NCI-H2081 (cell line): ENCODE measurements at regions not wholly inside any gene's neighbourhood (a gene's known extent, or its start where the extent isn't known, plus 50 kb on each side); places are given as distances from the start of the nearest gene placed in this dataset.

ENCODE experiments used
- DNase-seq, 2 experiments: peaks; one replicate each; lab custom pipeline; 2025; lab: John Stamatoyannopoulos, UW

DNA sequence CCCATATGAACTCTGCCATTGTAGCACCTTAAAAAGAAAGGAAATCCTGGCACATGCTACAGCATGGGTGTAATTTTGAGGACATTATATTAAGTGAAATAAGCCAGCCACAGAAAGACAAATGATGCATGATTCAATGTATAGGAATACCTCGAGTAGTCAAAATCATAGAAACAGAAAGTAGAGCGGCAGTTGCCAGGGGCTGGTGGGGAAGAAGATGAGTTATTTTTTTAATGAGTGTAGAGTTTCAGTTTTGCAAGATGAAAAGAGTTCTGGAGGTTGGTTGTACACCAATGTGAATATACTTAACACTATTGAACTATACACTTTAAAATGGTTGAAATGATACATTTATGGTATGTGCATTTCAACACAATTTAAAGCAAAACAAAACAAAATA lies 133.0 kb downstream of the ZDHHC21 start:
- no peak for DNase-seq

DNA sequence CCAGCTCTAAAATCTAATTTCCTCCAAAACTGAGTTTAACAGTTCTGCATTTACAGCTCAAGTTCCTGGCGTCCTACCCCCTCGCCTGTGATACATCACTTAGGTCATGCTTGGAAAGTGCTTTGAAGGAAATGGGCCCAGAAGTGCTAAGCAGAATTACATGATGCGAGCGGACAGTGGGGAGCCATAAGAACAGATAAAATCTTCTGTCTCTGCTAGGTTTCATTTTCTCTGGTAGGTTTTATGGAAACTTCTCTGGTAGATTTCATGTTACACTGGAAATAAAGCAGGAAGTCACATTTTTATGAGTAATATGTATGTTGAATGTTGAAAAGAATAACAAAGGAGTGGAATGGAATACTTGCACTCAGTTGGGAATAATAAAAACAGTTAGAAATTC lies 138.3 kb downstream of the ZDHHC21 start:
- DNase-seq = no peak

DNA sequence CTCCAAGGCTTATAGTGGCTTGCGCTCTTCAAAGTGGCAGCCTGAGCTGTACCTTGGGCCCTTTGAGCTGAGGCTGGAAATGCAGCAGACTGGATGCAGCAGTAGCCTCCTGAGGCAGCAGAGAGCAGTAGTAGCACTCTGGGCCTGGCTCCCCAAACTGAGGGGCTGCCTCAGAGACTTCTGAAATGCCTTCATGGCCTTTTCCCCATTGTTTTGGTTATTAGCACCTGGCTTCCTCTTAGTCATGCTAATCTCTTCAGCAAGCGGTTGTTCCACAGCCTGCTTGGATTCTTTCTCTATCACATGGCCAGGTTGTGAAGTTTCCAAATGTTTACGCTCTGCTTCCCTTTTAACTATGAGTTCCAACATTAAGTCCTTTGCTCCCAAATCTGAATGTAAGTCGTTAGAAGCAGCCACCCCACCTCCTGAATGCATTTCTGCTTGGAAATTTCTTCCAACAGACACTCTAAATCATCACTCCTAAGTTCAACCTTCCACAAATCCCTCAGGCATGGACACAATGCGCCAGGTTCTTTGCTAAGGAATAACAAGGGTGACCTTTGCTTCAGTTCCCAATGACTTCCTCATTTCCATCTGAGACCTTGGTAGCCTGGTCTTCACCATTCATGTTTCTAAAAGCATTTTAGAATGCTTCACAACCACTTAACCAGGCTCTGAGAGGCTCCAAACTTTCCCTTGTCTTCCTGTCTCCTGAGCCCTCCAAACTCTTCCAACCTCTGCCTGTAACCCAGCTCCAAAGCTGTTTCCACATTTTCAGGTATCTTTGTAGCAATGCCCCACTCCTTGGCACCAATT lies 145.8 kb downstream of the ZDHHC21 start:
- DNase-seq = no peak

DNA sequence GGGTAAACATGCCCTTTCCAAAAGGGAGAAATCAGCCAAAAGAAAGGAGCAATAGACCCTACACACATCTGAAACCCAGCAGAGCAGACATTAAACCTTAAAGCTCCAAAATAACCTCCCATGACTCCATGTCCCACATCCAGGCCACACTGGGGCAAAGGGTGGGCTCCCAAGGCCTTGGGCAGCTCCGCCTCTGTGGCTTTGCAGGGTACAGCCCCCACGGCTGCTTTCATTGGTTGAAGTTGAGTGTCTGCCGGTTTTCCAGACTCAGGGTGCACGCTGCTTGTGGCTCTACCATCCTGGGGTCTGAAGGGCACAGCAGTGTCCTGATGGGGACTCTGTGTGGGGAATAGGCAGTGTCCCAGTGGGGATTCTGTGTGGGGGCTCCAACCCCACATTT lies 146.5 kb downstream of the ZDHHC21 start:
- DNase-seq = no peak

DNA sequence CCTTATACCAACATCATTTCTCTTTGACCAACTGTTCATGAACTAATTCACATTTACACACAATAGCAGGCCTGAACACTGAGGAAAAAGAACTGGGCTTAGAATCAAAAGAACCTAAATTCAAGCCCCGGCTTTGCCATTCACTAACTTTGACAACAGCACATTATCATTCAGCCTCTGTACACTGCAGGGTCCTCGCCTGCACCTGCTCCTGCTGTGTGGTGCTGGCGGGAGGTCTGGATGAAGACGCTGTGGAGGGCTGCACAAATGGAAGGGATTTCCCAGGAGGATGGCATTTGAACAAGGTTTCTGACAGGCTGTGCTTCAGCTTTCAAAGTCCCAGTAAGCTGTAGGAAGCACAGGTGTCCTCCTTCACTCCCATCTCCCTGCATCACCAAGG lies 151.2 kb downstream of the ZDHHC21 start:
- peak; percentile 90 to 98 for DNase-seq

DNA sequence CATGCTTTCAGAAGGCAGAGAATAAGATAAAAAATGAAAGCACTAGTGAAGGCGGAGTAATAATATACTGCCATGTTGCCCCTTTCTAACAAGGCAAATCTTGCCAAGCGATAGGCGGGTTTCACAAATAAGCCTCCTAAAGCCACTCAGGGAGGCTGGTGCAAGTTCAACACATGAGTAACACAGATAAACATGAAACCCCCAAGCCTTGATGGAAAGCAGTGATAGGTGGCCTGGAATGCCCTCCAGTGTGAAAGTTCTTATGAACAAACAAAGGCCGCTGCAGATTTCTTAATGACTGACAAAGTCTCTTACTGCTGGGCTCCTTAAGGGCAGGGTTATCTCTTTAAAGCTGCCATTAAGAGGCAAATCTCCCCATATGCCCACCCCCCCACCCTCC lies 154.7 kb downstream of the ZDHHC21 start:
- DNase-seq = no peak

DNA sequence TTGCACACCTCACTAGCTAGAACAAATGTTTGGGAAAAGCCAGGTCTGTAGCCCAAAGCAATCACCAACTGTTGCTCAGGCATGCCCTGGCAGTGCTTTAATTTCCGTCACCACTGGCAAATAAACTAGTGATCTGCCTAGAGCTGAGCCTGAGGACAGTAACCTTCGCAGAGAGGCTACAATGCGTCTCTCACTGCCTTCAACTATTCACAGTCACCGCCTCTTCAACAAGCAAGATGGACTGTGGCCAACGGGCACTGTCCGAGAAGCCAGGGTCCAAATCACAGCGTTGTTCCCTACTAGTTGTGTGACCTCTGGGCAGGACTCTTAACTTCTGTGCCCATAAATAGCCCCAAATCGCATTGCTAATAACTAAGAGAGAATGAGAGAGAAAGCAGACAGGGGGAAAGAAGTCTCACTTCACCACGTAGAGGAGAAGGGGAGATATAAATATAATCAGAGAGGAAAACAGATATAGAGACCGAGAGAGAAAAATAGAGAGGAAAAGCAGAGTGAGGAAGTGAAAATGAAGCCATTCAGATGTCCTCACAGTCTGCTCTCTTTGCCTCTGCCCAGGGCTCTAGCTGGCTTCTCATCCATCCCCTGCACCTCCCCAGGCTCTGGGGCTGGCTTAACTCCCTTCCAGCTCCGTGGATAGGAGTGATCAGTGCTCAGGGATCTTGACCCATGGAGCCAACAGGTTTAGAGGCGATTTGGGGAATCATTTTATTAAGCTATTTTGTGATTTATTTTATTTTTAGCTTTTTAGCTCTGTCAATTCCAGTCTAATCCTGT lies 157.9 kb downstream of the ZDHHC21 start:
- DNase-seq = no peak

DNA sequence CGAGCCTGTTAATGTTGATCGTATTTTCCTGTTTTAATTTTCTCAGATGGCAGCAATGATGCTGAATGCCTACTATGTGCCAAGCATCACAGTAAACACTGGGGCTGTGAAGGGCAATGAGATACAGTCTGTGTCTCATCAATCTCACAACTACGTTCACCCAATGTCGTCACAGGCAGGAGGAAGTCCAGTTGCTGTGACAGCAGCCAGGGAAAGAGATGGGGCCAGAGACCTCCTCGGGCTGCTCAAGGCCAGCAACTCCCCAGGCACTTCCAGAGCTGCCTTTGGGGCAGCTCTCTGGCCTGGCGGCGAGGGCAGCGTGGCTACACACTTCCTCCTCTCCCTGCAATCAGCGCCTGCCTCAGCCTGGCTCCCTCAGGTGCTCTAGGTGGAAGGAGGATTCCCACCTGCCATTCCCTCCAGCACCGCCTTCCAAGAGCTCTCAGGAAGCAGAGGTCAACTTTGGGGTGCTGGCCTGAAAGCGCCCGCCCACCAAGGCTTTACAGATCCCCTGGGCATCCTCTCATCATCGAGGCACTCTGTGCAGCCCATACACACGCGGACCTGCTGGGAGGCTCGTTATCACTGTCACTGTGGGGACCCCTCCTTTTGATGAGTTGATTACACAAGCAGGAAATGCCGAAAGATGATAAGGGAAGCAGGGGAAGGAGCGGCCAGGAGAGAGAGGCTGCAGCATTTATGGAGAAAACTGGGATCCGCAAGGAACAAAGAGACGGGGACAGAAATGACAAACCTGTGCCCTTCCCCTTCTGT lies 159.2 kb downstream of the ZDHHC21 start:
- peak in 1 of 2 experiments; percentile 64 for DNase-seq

DNA sequence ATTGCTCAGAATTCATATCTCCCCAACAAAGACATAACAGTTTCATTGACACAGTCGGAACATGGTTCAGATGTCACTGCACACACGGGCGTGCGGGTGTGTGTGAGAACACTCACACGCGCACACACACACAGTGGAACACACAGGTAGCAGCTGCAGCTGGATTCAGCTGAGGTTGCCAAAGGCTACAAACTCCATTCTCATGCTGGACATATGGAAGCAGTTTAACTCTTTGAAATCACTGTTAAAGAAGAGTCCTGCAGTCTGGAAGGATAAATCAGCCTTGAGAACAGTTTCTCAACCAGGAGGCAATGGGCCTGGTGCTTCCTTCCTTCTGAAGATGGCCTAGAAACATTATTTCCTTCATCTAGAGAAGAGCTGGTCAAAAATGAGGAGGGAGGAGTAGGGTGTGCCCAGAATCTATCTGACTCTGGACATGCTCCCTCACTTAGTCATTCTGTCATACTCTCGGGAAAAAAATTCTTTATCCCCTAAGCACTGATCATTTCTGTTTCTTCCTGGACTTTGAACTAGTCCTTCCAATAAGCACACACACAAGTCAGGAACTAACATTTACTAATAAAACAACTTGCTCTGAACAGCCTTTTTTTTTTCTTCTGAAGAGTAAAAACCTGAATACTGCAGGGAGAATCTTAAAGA lies 160.6 kb downstream of the ZDHHC21 start:
- DNase-seq = peak; percentile 52 to 84

DNA sequence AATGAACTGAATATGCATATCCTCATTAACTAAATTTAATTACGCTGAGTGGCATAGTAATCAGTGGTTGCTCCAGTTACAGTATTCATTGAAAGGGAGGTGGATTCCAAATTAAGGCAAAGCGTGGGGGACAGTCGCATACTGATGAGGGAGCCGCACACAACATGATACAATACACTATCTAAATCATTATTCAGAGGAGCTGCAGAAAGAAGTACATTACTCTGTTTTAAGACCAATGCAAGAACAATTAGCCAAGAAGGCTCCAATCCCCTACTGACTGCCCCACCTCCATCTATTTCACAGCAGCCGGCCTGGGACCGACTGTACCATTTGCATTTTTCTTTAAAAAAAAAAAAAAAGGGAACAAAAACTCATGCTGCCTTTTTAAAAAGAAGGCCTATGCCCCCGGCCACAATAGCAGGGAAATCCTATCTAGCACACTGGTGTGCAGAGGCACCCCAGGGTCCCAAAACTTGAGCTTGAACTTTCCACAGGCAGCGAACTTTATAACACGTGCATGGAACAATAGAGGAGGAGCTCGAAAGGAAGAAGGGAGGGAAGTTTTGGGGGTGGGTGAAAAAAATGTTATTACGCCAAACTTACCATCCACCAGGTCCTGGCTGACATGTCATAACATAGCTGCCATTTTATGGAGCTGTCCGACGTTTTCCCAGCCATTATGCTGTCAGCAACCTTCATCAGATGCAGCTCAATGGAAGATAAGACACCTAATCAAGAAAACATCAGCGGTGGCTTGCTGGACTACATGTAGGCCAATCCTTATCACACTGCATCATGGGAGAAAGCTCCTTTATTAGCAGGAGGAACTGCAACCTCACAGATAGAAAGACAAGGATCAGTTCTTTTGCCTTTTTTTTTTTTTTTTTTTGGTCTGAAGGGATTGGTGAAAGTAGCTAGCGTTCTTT lies 161.6 kb downstream of the ZDHHC21 start:
- peak; percentile 66 to 84 for DNase-seq

DNA sequence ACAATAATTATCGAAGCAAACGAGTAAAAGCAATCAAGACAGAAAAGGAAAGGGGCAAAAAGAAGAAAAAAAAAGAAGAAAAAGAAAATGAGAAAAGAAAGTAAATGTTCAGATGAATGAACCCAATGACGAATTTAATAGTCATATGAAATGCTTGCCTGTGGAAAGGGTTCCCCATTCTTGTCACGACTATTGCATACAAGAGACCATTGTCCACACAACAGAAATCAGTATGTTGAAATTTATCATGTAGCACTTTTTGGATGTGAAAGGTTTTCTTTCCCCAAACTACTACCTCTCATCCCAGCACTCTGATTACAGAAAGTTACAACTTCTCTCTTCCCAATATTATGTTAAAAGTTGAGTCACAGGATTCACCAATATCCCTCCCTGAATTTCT lies 162.4 kb downstream of the ZDHHC21 start:
- DNase-seq = no peak

DNA sequence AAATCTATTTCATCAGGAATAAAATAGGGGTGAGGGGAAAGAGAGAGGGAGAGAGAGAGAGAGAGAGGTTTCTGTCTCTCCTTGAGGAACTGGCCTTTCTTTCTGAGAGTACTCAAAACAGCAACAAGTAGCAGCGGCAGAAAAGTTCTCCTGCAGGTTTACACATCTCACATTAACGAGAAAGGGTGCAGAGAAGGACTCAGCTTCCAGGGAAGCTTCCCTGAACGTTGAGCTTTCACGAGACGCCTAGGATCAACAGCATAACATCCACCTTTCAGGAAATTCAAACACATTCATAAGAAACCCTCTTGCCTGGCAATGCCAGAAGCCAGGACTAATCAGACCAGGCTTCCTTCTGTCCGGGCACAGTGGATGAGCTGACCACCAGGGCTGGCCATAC lies 162.9 kb downstream of the ZDHHC21 start:
- DNase-seq = peak in 1 of 2 experiments; percentile 63

DNA sequence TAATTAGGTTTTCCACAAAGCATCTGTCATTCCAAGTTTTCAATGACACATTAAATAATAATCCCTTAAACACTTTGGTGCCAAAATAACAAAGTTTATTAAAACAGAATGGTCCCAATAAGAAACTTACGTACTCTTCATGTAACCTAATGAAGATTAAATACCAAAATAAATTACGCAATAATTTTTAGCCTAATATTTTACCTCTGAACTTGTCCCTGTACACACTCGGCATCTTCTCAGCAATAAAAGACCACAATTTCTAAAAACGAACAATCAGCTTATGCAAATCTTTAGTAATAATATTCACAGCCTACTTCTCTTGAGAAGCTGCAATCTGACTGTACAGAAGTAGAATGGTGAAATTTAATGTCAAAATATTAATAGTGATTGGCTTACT lies 163.6 kb downstream of the ZDHHC21 start:
- no peak for DNase-seq

DNA sequence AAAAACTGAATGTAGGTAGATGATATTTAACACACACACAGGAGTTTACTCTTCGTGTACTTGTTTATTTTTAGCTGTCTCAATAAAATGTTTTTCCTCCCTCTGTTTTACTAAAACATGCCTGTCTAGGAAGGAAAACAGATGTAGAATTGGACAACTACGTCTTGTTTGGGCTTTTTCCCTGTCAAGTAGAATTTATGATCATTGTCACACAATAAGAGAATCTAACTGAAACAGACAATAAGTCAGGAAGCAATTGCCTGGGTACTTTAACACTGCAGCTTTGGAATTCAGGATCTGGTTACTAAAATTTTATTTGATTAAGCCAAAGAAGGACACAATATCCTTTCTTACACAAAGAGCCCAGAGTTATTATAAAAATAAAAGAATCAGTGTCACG lies 164.2 kb downstream of the ZDHHC21 start:
- peak; percentile 45 to 83 for DNase-seq

DNA sequence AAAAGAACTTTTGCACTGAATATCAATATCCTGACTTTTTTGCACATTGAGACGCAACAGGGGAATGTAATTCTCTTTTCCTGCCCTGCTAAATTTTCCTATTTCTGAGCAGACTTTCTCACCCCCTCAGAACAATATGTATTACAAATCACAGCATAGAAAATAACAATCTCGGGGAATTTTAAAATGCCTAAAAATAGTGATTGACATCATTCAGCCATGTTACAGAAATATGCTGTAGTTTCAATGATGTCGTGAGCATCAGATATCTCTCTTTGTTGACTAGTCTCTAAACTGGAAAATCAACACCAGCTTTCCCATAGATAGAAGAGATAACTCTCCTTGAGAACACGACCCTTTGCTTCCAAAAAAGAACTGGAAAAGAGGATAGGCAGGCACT lies 166.7 kb downstream of the ZDHHC21 start:
- DNase-seq = peak in 1 of 2 experiments; percentile 59

DNA sequence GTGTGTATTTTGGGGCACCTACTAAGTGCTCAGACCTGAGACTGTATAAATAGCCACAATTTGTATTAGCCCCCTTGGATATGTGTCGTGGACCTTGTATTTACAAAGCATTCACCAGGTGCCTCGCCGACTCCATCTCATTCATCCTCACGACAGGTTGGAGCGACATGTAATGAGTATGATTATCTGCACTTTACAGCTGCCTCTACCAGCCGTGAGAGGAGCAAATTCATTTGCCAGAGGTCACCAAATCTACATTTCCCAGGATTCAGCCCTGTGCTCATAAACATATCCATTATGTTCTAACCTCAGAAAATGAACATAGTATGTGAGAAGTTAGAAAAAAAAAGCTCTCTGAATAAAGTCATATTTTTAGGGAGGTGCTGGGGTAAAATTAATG lies 167.4 kb downstream of the ZDHHC21 start:
- peak; percentile 68 to 92 for DNase-seq

DNA sequence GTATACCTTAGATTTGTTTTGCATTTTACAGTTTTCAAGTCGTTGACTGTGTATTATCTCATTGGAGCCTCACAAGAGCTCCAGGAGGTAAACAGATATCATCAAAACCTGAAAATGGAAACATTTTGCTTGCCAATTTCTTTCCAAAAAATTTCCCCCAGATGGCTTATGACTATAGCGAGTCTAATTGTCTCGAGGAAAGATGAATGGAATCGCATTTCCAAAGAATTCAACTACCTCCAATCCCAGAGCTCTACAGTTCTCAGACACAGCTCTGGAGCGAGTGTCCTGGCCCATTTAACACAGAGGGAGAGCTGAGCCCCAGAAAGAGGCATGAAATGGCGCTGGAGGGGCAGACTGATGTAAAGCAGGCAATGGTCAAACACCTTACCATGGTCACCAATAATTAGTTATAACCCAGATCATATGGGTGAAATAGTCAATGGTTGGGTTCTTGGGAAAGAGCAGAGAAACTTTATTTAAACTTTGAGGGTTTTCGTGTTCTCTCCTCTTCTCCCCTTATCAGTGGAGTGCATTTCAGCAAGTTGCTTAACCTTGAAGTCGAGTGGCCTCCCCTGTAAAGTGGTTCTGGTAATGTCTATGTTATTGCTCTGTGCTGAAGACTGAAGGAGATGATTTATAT lies 168.2 kb downstream of the ZDHHC21 start:
- DNase-seq = peak; percentile 47 to 83

DNA sequence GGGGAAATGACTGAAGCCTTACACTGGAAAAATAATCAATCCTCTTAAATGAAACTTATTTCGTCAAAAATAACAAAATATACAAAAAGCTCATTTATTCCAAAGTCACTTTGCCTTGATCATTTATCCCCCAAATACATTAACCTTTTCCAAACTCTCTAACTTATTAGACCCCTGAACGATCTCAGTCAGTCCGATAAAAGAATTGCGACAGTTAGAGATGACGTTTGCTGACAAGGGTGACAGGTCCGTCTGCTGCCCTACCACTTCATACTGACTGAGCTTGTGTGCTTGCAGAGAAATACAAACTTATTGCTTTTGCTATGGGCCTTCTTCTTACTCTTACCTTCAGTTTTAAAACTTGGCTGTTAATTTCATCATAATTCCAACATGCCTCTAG lies 169.7 kb downstream of the ZDHHC21 start:
- DNase-seq = no peak

DNA sequence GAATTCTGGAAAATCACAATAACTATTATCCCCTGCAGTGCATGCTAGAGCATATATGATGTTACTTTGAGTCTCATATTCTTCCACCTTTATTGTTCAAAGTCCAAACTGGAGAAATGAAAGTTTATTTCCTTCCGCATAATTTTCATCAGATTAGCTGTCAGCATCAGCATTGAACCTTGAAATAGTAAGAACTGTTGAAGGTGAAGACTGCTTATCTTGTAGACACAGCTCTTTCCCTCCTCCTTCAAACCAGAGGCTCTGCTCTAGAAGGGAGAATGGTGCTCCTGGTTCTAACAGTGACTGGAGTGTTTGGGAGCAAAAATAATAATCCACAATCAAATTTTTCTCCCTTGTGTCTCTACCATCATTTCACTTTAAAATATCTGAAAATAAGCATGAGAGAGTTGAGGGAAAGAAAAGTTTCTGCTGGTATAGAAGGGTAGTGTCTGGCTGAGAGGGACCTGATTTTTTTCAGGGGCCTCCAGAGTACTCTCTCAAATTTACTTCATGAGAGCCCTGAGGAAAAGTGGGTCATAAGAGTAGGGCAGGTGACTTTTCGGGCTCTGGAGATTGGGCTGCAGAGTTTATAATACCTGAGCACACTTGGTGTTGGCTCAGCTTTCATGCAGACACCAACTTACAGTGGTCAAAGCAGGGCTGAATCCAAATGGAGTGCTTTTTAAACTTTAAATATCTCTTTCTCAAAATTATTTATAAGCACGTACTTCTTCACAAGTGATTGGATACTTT lies 170.4 kb downstream of the ZDHHC21 start:
- DNase-seq = no peak

DNA sequence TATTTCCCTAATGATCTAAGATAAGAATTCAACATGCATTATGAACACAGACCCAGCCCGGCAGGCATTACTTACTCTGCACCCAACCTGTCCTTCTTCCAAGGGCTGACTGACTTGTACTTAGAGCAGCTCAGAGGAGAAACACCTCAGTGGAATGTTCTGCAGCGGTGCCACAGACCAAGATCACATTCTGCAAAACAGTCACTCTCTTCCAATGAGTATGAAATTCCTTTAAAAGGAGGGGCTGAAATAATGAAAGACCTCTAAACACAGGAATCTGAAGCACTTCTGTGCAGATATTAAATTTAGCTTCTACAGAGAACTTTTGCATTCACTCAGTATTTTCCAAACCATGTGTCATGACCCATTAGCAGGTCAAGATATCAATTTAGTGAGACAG lies 172.9 kb downstream of the ZDHHC21 start:
- DNase-seq = no peak
